NB4 (cell line): ENCODE measurements at regions not wholly inside any gene's neighbourhood (a gene's known extent, or its start where the extent isn't known, plus 50 kb on each side); places are given as distances from the start of the nearest gene placed in this dataset.

ENCODE experiments used
- CTCF ChIP-seq: IDR thresholded peaks from one replicate; pipeline ENCODE4 v1.5.1; 2012; ENCODE audit warnings: low read depth, low read length
- MYC ChIP-seq: IDR thresholded peaks from 2 replicates; pipeline ENCODE4 v1.6.1; 2011; ENCODE audit warnings: low read depth, low read length
- POLR2A ChIP-seq: IDR thresholded peaks from 2 replicates; pipeline ENCODE4 v1.6.1; 2011; ENCODE audit warnings: mild to moderate bottlenecking; ENCODE audit not compliant: insufficient read length; ENCODE audit errors: extremely low read depth
- TF ChIP-seq, protein P1 (sequence below): IDR thresholded peaks from 2 replicates; pipeline ENCODE4 v1.6.1; 2011; ENCODE audit warnings: low read depth, low read length

GRCh38 chr2:107576991-107577390 lies 249.7 kb upstream of the RGPD4 start:
- TF ChIP-seq CTCF (no peak), POLR2A (no peak), MYC (no peak)
- TF ChIP-seq, protein P1, sequence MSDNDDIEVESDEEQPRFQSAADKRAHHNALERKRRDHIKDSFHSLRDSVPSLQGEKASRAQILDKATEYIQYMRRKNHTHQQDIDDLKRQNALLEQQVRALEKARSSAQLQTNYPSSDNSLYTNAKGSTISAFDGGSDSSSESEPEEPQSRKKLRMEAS, result no peak
